OCI-LY3 (cell line): ENCODE measurements at regions not wholly inside any gene's neighbourhood (a gene's known extent, or its start where the extent isn't known, plus 50 kb on each side); places are given as distances from the start of the nearest gene placed in this dataset.
A peak's percentile ranks its signal among the peaks of the same experiment; 100 is the strongest.

Experiments used
- H2AFZ ChIP-seq: fragments of 200-600, 300-600 bp; shearing (Covaris generic); 2 replicates; pipeline ENCODE4 v1.6.0; 2014; ENCODE audit warnings: antibody characterized with exemption, low read depth, low read length
- H3K27ac ChIP-seq: fragments of 200-600, 300-600 bp; sonication (generic); 2 replicates; pipeline ENCODE4 v1.5.1; 2014; ENCODE audit warnings: mild to moderate bottlenecking, low read length, moderate library complexity, mixed read lengths
- H3K27me3 ChIP-seq: fragments of 200-600, 300-600 bp; sonication (generic); 2 replicates; pipeline ENCODE4 v1.6.1; 2014; ENCODE audit warnings: low read depth, low read length, mixed read lengths
- H3K36me3 ChIP-seq: fragments of 200-600, 300-600 bp; sonication (generic); replicated peaks from 2 replicates; pipeline ENCODE3; 2014; ENCODE audit warnings: low read depth, low read length, mixed read lengths
- H3K4me1 ChIP-seq: fragments of 300-600, 200-600 bp; sonication (generic); 2 replicates; pipeline ENCODE4 v1.6.1; 2014; ENCODE audit warnings: low read length, mixed read lengths
- H3K4me2 ChIP-seq: fragments of 200-600, 300-600 bp; sonication (generic); 2 replicates; pipeline ENCODE4 v1.6.1; 2014; ENCODE audit warnings: low read length, mixed read lengths
- H3K4me3 ChIP-seq: fragments of 300-600, 200-600 bp; sonication (generic); 2 replicates; pipeline ENCODE4 v1.5.1; 2014; ENCODE audit warnings: antibody characterized with exemption, mild to moderate bottlenecking, low read length, moderate library complexity
- H3K79me2 ChIP-seq: fragments of 300-600, 200-600 bp; shearing (Covaris generic); 2 replicates; pipeline ENCODE4 v1.6.1; 2014; ENCODE audit warnings: mild to moderate bottlenecking, low read length, mixed read lengths
- H3K9ac ChIP-seq: fragments of 300-600, 200-600 bp; shearing (Covaris generic); 2 replicates; pipeline ENCODE4 v1.6.0; 2014; ENCODE audit warnings: mild to moderate bottlenecking, low read length, moderate library complexity
- H3K9me3 ChIP-seq: fragments of 200-600, 300-600 bp; shearing (Covaris generic); 2 replicates; pipeline ENCODE4 v1.6.1; 2014; ENCODE audit warnings: low read length, mixed read lengths; ENCODE audit not compliant: insufficient read depth
- H4K20me1 ChIP-seq: fragments of 200-600, 300-600 bp; sonication (generic); 2 replicates; pipeline ENCODE4 v1.6.1; 2016; ENCODE audit warnings: low read length, mixed read lengths; ENCODE audit not compliant: insufficient read depth
- CTCF ChIP-seq: fragments of 200-600, 300-600 bp; sonication (generic); IDR thresholded peaks from 2 replicates; pipeline ENCODE4 v1.5.1; 2014; ENCODE audit warnings: antibody characterized with exemption, low read length, low read depth
- EZH2phosphoT487 ChIP-seq: fragments of 200-600 bp; shearing (Covaris generic); IDR thresholded peaks from 2 replicates; pipeline ENCODE4 v1.6.1; 2018; ENCODE audit warnings: antibody characterized with exemption, mixed run types, low read depth

GRCh38 chr4:108360754-108361445 is 192.2 kb upstream of the LEF1 start:
- no peaks in the 10 kb centered on the region for H3K79me2 ChIP-seq
- H3K4me3 ChIP-seq, result no peak overlapping the region
- no peaks in the 10 kb centered on the region for H4K20me1 ChIP-seq
- no peaks in the 10 kb centered on the region for H3K27me3 ChIP-seq
- H3K4me1 ChIP-seq, result peaks cover 77% of the 10 kb centered on the region
- peak overlapping the region; percentile 72; the same call in 1 of the 2 replicates for H3K27ac ChIP-seq
- no peaks in the 10 kb centered on the region for H3K9me3 ChIP-seq
- H3K4me2 ChIP-seq, result peak overlapping the region; percentile 83
- H3K36me3 ChIP-seq, result no peaks in the 10 kb centered on the region
- no peak overlapping the region for H2AFZ ChIP-seq
- peak overlapping the region; percentile 1; the same call in 1 of the 2 replicates for H3K9ac ChIP-seq
- TF ChIP-seq CTCF, result no peak
- no peak for TF ChIP-seq EZH2phosphoT487

- Histone ChIP-seq H3K36me3 (no peaks in the 10 kb centered on the region), H3K4me2 (peak overlapping the region; percentile 83), H3K27ac (peak overlapping the region; percentile 72), H3K4me3 (peak overlapping the region; percentile 27), H3K9me3 (no peaks in the 10 kb centered on the region), H2AFZ (no peak overlapping the region), H3K9ac (no peak overlapping the region), H4K20me1 (no peaks in the 10 kb centered on the region), H3K27me3 (no peaks in the 10 kb centered on the region), H3K4me1 (peaks cover 84% of the 10 kb centered on the region), H3K79me2 (no peaks in the 10 kb centered on the region)
- no peak for TF ChIP-seq EZH2phosphoT487
- TF ChIP-seq CTCF, result no peak
Measured at GRCh38 chr4:108359986-108360681, 191.4 kb upstream of the LEF1 start.

GRCh38 chr4:108359130-108359985 is 190.6 kb upstream of the LEF1 start:
- Histone ChIP-seq H3K4me2 (peak overlapping the region; percentile 83), H3K27me3 (no peaks in the 10 kb centered on the region), H3K9me3 (no peaks in the 10 kb centered on the region), H3K79me2 (no peaks in the 10 kb centered on the region), H2AFZ (no peak overlapping the region), H3K36me3 (no peaks in the 10 kb centered on the region), H3K4me3 (peak overlapping the region; percentile 29), H3K9ac (no peak overlapping the region; the same call in 1 of the 2 replicates), H3K27ac (peak overlapping the region; percentile 72), H3K4me1 (peaks cover 87% of the 10 kb centered on the region), H4K20me1 (no peaks in the 10 kb centered on the region)
- TF ChIP-seq CTCF (no peak), EZH2phosphoT487 (no peak)
